Astrocyte of the cerebellum (primary cell): ENCODE measurements at regions not wholly inside any gene's neighbourhood (a gene's known extent, or its start where the extent isn't known, plus 50 kb on each side); places are given as distances from the start of the nearest gene placed in this dataset.

Source experiments
- DNase-seq: peaks from one replicate; pipeline ENCODE4 v3.0.0-alpha.2; 2011; ENCODE audit warnings: low read depth
- H3K4me3 ChIP-seq: 2 replicates; pipeline ENCODE4 v1.5.1; 2011; ENCODE audit warnings: mild to moderate bottlenecking, low read depth, low read length, moderate library complexity
- CTCF ChIP-seq: IDR thresholded peaks from 2 replicates; pipeline ENCODE4 v1.5.1; 2012; ENCODE audit warnings: low read length, low read depth, moderate library complexity, mild to moderate bottlenecking; ENCODE audit errors: missing control alignments
- in situ Hi-C: cut with HindIII; loops from 2 replicates; pipeline ENCODE4 v1.10.0; 2017; ENCODE audit warnings: low sequenced_read_pairs

GRCh38 chr7:41847606-41848005 is 144.7 kb upstream of the INHBA start:
- no peak overlapping the region for H3K4me3 ChIP-seq
- DNase-seq, result no peak
- in situ Hi-C loops, result no loop called here
- TF ChIP-seq CTCF, result no peak

GRCh38 chr7:41847151-41847550 is 144.3 kb upstream of the INHBA start:
- no peak overlapping the region for H3K4me3 ChIP-seq
- TF ChIP-seq CTCF, result no peak
- in situ Hi-C loops, result no loop called here
- no peak for DNase-seq

GRCh38 chr7:41842956-41843355 is 140.1 kb upstream of the INHBA start:
- H3K4me3 ChIP-seq, result no peak overlapping the region
- TF ChIP-seq CTCF, result no peak
- DNase-seq, result no peak
- in situ Hi-C loops, result no loop called here

- in situ Hi-C loops, result no loop called here
- TF ChIP-seq CTCF, result no peak
- no peak for DNase-seq
- H3K4me3 ChIP-seq, result no peak overlapping the region
These were observed 135.0 kb upstream of the INHBA start for GRCh38 chr7:41837916-41838315.

GRCh38 chr7:41835976-41836530 is 133.2 kb upstream of the INHBA start:
- TF ChIP-seq CTCF, result no peak
- peak; percentile 46 for DNase-seq
- no peak overlapping the region for H3K4me3 ChIP-seq
- in situ Hi-C loops, result no loop called here

GRCh38 chr7:41834805-41835694 is 132.2 kb upstream of the INHBA start:
- no peak for TF ChIP-seq CTCF
- H3K4me3 ChIP-seq, result no peak overlapping the region
- in situ Hi-C loops, result no loop called here
- no peak for DNase-seq
